GM12878 (cell line): ENCODE measurements at regions not wholly inside any gene's neighbourhood (a gene's known extent, or its start where the extent isn't known, plus 50 kb on each side); places are given as distances from the start of the nearest gene placed in this dataset.

Experiments used
- ATAC-seq: fragments of 200-7000 bp; cut with Tn5 transposase; 3 replicates; pipeline ENCODE4 v1.9.1; 2020; ENCODE audit warnings: mild to moderate bottlenecking, moderate library complexity
- BruUV-seq: library from RNA; stranded (reverse); fragments of 400-500 nt; replicated peaks from 2 replicates; lab custom pipeline; 2021; lab: Mats Ljungman, UMichigan
- CTCF ChIA-PET: fragments of 300-600 bp; sonication (Branson Sonifier 250); formaldehyde crosslinking; extraction: SDS; loops from one replicate; lab custom pipeline; 2021; ENCODE audit warnings: inconsistent platforms; lab: Yijun Ruan, JAX
- POLR2A ChIA-PET: fragments of 350-600 bp; formaldehyde crosslinking; extraction: SDS; loops from one replicate; lab custom pipeline; 2021; ENCODE audit warnings: inconsistent platforms; lab: Charles Lee
- RAD21 ChIA-PET: fragments of 300-600 bp; sonication (Branson Sonifier 250); formaldehyde crosslinking; loops from one replicate; lab custom pipeline; 2023; ENCODE audit warnings: antibody characterized with exemption; ENCODE audit not compliant: unreplicated experiment; lab: Charles Lee
- SMC1A ChIA-PET: fragments of 300-600 bp; sonication (Branson Sonifier 250); formaldehyde crosslinking; loops from one replicate; lab custom pipeline; 2023; ENCODE audit not compliant: unreplicated experiment, uncharacterized antibody; lab: Charles Lee
- DNase-seq: peaks from one replicate; pipeline ENCODE4 v3.0.0-alpha.2; 2011; ENCODE audit warnings: low read depth, low spot score
- FAIRE-seq: peaks from 3 replicates; lab custom pipeline; 2011; peaks lifted over from hg19 to GRCh38; lab: Jason Lieb, UNC
- H2AFZ ChIP-seq: 2 replicates; pipeline ENCODE4 v1.6.0; 2011; ENCODE audit warnings: low read depth, low read length, control low read depth; ENCODE audit not compliant: control insufficient read depth
- H3K27ac ChIP-seq: 2 replicates; pipeline ENCODE4 v1.5.1; 2011; ENCODE audit warnings: control low read depth; ENCODE audit not compliant: control insufficient read depth, insufficient read depth
- H3K27me3 ChIP-seq, 2 experiments: replicated peaks in 1 of 2; 2 replicates each; pipeline versions ENCODE4 v1.6.0 to v1.6.1; 2011; ENCODE audit warnings: low read length in 1 of 2; ENCODE audit not compliant: control insufficient read depth in 2 of 2, insufficient read depth in 2 of 2
- H3K36me3 ChIP-seq, 2 experiments: 2 replicates each; pipeline ENCODE4 v1.5.1; 2011; ENCODE audit warnings: low read length in 1 of 2; ENCODE audit not compliant: control insufficient read depth in 2 of 2, insufficient read depth in 2 of 2
- H3K4me1 ChIP-seq: 2 replicates; pipeline ENCODE4 v1.6.1; 2011; ENCODE audit warnings: mild to moderate bottlenecking, low read length, moderate library complexity, mixed read lengths; ENCODE audit not compliant: control insufficient read depth, insufficient read depth
- H3K4me2 ChIP-seq: 2 replicates; pipeline ENCODE4 v1.6.0; 2011; ENCODE audit warnings: control low read depth; ENCODE audit not compliant: control insufficient read depth, insufficient read depth
- H3K4me3 ChIP-seq: fragments of 200-600 bp; sonication (generic); 2 replicates; pipeline ENCODE4 v1.5.1; 2016
- H3K79me2 ChIP-seq: 2 replicates; pipeline ENCODE4 v1.6.0; 2011; ENCODE audit warnings: low read length; ENCODE audit not compliant: control insufficient read depth, insufficient read depth
- H3K9ac ChIP-seq: 2 replicates; pipeline ENCODE4 v1.8.0; 2011; ENCODE audit warnings: low read length, control low read depth, mixed read lengths; ENCODE audit not compliant: control insufficient read depth, insufficient read depth
- H3K9me3 ChIP-seq: replicated peaks from 3 replicates; pipeline ENCODE4 v1.5.1; 2011; ENCODE audit warnings: mild to moderate bottlenecking, low read length; ENCODE audit not compliant: control insufficient read depth, insufficient read depth
- H4K20me1 ChIP-seq: 2 replicates; pipeline ENCODE4 v1.6.0; 2011; ENCODE audit not compliant: control insufficient read depth, insufficient read depth
- BCL3 ChIP-seq: IDR thresholded peaks from 2 replicates; pipeline ENCODE4 v1.6.1; 2011; ENCODE audit warnings: borderline replicate concordance, low read depth, mild to moderate bottlenecking, moderate library complexity, low read length; ENCODE audit not compliant: insufficient read depth, poor library complexity, severe bottlenecking
- CBFB ChIP-seq: IDR thresholded peaks from 2 replicates; pipeline ENCODE4 v1.6.1; 2016; ENCODE audit warnings: antibody characterized with exemption, low read depth
- CBX5 ChIP-seq: sonication (generic); IDR thresholded peaks from 2 replicates; pipeline ENCODE4 v1.6.1; 2016; ENCODE audit warnings: low read depth, moderate library complexity, mild to moderate bottlenecking, inconsistent platforms
- HDAC2 ChIP-seq: fragments of 200-600 bp; sonication (generic); IDR thresholded peaks from 2 replicates; pipeline ENCODE4 v1.6.1; 2017
- SMAD1 ChIP-seq: fragments of 450-650 bp; IDR thresholded peaks from 2 replicates; pipeline ENCODE4 v1.6.1; 2018; ENCODE audit warnings: mild to moderate bottlenecking, low read depth; ENCODE audit not compliant: partially characterized antibody
- SRF ChIP-seq, 2 experiments: IDR thresholded peaks; 2 replicates each; pipeline ENCODE4 v1.6.1; 2011; ENCODE audit warnings: low read depth in 2 of 2, low read length in 2 of 2, mild to moderate bottlenecking in 1 of 2, moderate library complexity in 1 of 2
- YBX1 ChIP-seq: fragments of 450-650 bp; IDR thresholded peaks from 2 replicates; pipeline ENCODE4 v1.6.1; 2016; ENCODE audit warnings: antibody characterized with exemption
- ZBTB33 ChIP-seq: fragments of 450-650 bp; IDR thresholded peaks from 2 replicates; pipeline ENCODE4 v1.6.1; 2017; ENCODE audit warnings: mild to moderate bottlenecking
- WGBS: methylation state at CpG from one replicate; pipeline ENCODE4 v1.1.6; 2016; ENCODE audit warnings: low lambda C conversion rate; ENCODE audit not compliant: insufficient replicate concordance, insufficient coverage; ENCODE audit errors: missing lambda C conversion rate; 5-methylcytosine and 5-hydroxymethylcytosine counted together
- in situ Hi-C: fragments of 300-500 bp; cut with MboI; formaldehyde crosslinking; loops from 9 replicates; pipeline ENCODE4 v1.14.3; 2018; ENCODE audit warnings: mixed read lengths
- intact Hi-C: fragments of 100-400 bp; cut with micrococcal nuclease; formaldehyde crosslinking; loops from one replicate; pipeline ENCODE4 v1.14.2; 2022; ENCODE audit not compliant: unreplicated experiment

GRCh38 chr3:178386401-178386800 is 149.8 kb upstream of the KCNMB2 start:
- POLR2A ChIA-PET, result no interaction called here
- no peaks in the 10 kb centered on the region for H3K79me2 ChIP-seq
- FAIRE-seq (no peak), ATAC-seq (no peak; the same call in 2 of the 3 replicates), DNase-seq (no peak)
- BruUV-seq, result no TSS peak
- SMC1A ChIA-PET, result interaction anchor here (1.3 to 1.4 kb wide), 2 partner anchors 12 to 581 kb away, joined by 3 to 4 read pairs; no protein-coding TSS in a partner anchor
- H3K4me3 ChIP-seq, result no peak overlapping the region
- intact Hi-C loops, result loop anchor here (5.0 kb wide), 1 partner anchor 1514 kb away; no protein-coding TSS in a partner anchor
- H3K36me3 ChIP-seq, result no peaks in the 10 kb centered on the region
- no peaks in the 10 kb centered on the region for H3K4me1 ChIP-seq
- no peak overlapping the region for H3K4me2 ChIP-seq
- RAD21 ChIA-PET, result no interaction called here
- H3K9ac ChIP-seq, result no peak overlapping the region
- no peaks in the 10 kb centered on the region for H4K20me1 ChIP-seq
- 0 out of 2 replicates have a peak overlapping the region, but pooled peaks have one; percentile 6 for H2AFZ ChIP-seq
- no peak for TF ChIP-seq HDAC2
- no peak for TF ChIP-seq SRF (IDR thresholded peaks at IDR 0.05; ENCODE audit: low read depth in 2 of 2, low read length in 2 of 2)
- TF ChIP-seq SMAD1, result no peak
- TF ChIP-seq CBFB, result no peak
- TF ChIP-seq CBX5, result no peak
- no peak for TF ChIP-seq ZBTB33
- no peak for TF ChIP-seq YBX1
- TF ChIP-seq BCL3, result no peak
- H3K27me3 ChIP-seq, result no peaks in the 10 kb centered on the region
- 8% methylated on average over 5 of the region's 5 CpGs for WGBS
- in situ Hi-C loops, result no loop called here
- no peaks in the 10 kb centered on the region for H3K9me3 ChIP-seq
- no peak overlapping the region for H3K27ac ChIP-seq
- CTCF ChIA-PET, result interaction anchor here (1.4 to 2.4 kb wide), 5 partner anchors 9 to 1514 kb away, joined by 4 to 10 read pairs (median 6); no protein-coding TSS in a partner anchor
